Endothelial cell of umbilical vein (primary cell): ENCODE measurements at regions not wholly inside any gene's neighbourhood (a gene's known extent, or its start where the extent isn't known, plus 50 kb on each side); places are given as distances from the start of the nearest gene placed in this dataset.

Experiments used
- CTCF ChIP-seq, 2 donors: IDR thresholded peaks; 1 replicate in 1 of 2; 2 replicates in 1 of 2; pipeline ENCODE4 v1.5.1; 2011; ENCODE audit warnings: low read length in 2 of 2, mild to moderate bottlenecking in 2 of 2, moderate library complexity in 2 of 2, control low read depth in 1 of 2, inconsistent platforms in 1 of 2, low read depth in 1 of 2; ENCODE audit not compliant: insufficient read depth in 1 of 2; ENCODE audit errors: extremely low read depth in 1 of 2
- MAX ChIP-seq: IDR thresholded peaks from 2 replicates; pipeline ENCODE4 v1.6.1; 2011; ENCODE audit not compliant: insufficient read depth, insufficient read length
- POLR2A ChIP-seq: IDR thresholded peaks from 2 replicates; pipeline ENCODE4 v1.6.1; 2012; ENCODE audit warnings: low read depth, mild to moderate bottlenecking, control low read depth, low read length
- POLR2AphosphoS5 ChIP-seq: IDR thresholded peaks from 2 replicates; pipeline ENCODE4 v1.6.1; 2012; ENCODE audit warnings: low read depth, mild to moderate bottlenecking, control low read depth, low read length, moderate library complexity; ENCODE audit not compliant: insufficient read depth

- TF ChIP-seq MAX = no peak
- no peak for TF ChIP-seq POLR2AphosphoS5
- TF ChIP-seq POLR2A = no peak
- TF ChIP-seq CTCF (IDR thresholded peaks at IDR 0.05; ENCODE audit: extremely low read depth in 1 of 2, insufficient read depth in 1 of 2, low read depth in 1 of 2, low read length in 2 of 2) = no peak
These were observed 349.2 kb upstream of the MCTP2 start for GRCh38 chr15:93882141-93882540.
